GDM1 (cell line): ENCODE measurements at regions not wholly inside any gene's neighbourhood (a gene's known extent, or its start where the extent isn't known, plus 50 kb on each side); places are given as distances from the start of the nearest gene placed in this dataset.
"Not testable (repeated sequence)": the region's sequence is repeated elsewhere in the genome, so short reads cannot be mapped to it uniquely, and the experiment has no call there.

Source experiments
- DNase-seq: peaks from one replicate; lab custom pipeline; 2025; lab: John Stamatoyannopoulos, UW

DNA sequence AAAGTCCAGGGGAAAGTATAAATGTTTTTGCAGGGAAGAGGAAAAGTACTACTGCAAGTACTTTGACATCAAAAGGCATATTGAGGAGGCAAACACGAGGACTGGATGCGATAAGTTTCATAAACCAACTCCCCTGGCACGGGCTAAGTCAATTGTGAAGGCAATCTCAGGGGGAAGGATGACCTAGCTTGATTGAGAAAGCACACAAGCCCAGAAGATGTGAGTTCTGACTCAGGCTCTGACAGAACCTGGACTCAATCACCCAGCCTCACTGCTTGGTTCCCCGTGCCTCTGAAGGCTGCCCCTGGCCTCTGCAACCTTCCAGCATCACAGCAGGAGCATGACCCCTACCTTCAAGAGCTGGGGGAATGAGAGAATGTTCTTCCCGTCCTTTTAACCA is 93.2 kb upstream of the ZNF438 start:
- DNase-seq: no peak

DNA sequence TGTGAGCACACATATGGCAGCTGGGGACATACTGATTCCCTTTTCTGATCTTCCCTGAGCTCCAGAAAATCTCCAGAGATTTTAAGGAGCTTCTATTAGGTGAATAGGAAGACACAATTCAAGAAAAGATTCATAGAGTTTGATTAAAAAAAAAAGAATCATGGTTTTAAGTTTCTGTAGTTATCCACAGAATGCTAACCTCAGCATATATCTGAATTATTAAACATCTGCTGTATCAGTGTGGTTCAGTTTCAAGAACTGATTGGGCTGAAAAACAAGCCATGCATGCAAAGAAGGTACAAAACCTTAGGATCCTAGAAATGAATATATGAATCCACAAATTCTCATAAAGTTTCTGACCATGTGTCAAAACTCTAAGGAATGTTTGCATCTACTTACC is 94.1 kb upstream of the ZNF438 start:
- no peak for DNase-seq

DNA sequence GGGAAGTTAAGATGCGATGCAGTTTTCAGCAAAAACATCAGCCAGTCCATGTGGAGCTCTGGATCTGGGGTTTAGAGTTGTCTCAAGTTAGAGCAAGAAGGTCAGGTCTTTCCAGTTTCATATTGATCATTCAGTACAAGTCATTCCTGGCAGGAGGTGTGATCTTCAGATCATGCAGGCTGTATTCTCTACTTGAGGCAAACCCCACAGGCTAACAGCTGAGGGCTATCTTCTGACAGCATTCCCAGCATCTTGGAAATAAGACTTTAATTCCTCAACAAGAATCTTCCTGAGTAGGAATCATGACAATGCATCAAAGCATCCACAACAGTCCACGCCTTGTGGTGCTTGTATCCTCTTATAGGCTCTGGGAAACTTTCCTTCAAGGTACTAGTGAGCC is 94.9 kb upstream of the ZNF438 start:
- DNase-seq: no peak

DNA sequence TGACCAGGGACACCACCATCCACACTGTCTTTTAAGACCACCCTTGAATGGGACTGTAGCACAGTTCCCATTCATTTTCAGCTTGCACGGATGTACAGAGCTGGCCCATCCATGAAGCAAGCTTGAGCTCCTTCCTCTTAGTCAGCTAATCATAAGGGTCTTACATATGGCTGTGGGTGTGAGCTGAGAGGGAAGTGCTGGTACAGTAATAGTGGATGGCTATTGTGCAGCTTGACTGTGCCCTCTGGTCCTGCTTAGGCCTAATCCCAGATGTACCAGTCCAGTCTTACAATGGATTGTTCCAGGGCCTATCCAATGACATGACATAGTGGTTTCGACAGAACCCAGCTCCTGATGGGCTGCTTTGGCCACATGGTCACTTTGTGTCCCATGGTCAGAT is 96.9 kb upstream of the ZNF438 start:
- no peak for DNase-seq

- DNase-seq: no peak
Measured at GRCh38 chr10:31129271-31129670, 97.6 kb upstream of the ZNF438 start.

DNA sequence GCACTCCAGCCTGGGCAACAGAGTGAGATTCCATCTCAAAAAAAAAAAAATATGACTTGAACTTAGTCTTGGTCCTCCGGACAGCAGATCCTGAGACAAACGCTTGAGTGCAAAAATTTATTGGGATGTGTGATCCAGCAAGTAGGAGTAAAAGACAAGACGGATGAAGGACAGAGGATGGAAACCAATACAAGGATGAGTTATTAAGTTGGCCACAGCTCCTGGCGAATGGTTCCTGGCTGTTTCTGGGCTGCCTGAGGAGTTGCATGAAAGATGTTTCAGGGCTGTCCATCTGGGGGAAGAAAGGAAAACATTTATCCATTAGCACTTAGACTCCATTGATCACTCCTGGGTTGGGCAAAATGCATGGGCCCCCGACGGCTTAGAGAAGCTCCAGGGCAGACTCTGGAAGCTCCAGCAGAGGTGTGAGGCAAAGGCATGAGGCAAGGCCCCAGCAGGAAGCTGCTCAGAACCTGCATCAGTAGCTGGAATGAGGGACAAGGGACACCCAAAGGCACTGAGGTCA is 98.3 kb upstream of the ZNF438 start:
- DNase-seq: no peak

GRCh38 chr10:31130406-31130805 is 98.7 kb upstream of the ZNF438 start:
- no peak for DNase-seq

DNA sequence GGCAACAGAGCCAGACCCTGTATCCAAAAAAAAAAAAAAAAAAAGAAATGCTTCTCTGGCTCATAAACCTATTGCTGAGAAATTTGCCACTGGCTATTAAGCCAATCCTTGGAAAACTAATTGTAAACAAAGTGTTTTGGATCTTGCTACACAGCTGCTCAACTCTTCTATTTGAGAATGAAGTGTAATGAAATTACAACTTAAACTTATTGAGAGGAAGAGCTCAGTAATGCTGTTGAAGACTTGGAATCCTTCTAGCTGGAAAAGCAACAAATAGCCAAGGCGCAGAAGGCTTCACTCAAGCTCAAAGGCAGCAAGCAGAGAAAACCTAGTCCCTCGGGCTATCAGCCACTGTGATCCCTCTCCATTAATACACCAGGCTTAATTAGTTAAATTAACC is 99.6 kb upstream of the ZNF438 start:
- no peak for DNase-seq

GRCh38 chr10:31132681-31133244 is 101.1 kb upstream of the ZNF438 start:
- DNase-seq: no peak

DNA sequence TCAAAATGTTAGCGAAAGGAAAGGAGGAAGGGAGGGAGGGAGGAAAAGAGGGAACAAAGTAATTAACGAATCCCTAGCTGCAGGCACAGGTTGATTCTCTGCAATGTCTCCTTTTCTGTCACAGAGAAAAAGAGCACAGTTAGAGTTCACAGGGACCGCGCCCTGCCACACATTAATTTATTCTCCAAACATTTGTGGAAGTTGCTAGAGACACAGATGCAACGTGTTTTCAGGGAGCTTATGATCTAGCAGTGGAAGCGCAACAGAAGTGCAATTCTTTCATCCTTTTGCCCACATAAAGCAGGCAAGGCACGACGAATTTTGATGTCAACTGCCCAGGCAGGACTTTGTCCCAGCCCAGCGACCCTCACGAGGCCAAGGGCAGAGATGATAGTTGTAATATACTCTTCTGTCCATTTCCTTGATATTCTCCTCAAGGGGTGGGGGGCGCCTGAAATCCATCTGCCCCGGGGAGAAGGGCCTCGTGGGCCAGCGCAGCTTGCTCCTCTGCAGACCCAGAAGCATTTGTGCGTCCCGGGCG is 101.7 kb upstream of the ZNF438 start:
- DNase-seq: no peak

GRCh38 chr10:31133792-31134310 is 102.2 kb upstream of the ZNF438 start:
- DNase-seq: no peak

DNA sequence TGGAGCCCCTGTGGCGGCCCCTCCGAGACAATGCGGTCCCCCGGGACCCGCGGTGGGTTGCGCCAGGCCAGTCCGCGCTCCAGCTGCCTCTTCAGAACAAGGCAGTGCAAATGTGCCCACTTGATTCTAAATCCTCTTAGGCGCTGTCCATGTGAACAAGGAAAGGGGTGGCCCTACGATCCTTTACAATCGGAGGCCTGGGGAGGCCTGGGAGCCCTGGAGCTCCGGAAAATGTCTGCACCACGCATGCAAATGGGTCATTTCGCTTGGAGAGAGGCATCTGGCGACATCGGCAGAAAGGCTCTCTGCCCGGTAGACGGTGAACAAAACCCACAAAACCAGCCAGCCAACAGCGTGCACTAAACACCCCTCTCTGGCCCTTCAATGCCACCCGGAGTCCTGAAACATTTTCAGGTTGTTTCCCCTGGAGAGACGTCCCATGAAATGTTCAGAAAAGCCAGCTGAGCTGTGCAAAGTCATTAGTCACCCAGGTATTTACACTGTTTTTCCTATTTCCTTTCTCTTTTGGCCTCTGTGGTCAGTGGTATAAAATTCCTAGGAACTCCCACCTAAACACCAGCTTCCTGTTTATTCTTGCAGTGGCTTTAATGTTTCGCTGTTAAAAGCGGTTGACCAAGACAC is 102.8 kb upstream of the ZNF438 start:
- no peak for DNase-seq

GRCh38 chr10:31135171-31135570 is 103.5 kb upstream of the ZNF438 start:
- DNase-seq: no peak

GRCh38 chr10:31135791-31136190 is 104.1 kb upstream of the ZNF438 start:
- not testable (repeated sequence) for DNase-seq

DNA sequence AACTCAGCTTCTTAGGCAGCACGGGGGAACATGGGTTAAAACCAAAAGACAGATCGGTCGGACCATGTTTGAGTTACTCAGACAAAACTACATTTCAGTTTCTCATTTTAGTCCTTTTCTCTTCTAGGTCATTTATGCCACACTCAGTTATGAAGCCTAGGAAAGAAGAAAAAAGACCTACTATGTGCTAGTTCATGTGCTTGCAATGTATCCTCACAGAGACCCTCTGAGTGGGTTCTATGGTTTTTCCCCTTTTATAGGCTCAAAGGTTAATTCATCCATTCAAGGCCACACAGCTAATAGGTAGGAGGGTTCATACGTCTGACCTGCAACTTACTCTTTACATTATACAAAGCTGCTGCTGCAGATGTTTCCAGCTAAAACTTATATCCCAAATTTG is 104.7 kb upstream of the ZNF438 start:
- no peak for DNase-seq

- DNase-seq: peak; percentile 48
Measured at GRCh38 chr10:31136930-31137885, 105.5 kb upstream of the ZNF438 start.

DNA sequence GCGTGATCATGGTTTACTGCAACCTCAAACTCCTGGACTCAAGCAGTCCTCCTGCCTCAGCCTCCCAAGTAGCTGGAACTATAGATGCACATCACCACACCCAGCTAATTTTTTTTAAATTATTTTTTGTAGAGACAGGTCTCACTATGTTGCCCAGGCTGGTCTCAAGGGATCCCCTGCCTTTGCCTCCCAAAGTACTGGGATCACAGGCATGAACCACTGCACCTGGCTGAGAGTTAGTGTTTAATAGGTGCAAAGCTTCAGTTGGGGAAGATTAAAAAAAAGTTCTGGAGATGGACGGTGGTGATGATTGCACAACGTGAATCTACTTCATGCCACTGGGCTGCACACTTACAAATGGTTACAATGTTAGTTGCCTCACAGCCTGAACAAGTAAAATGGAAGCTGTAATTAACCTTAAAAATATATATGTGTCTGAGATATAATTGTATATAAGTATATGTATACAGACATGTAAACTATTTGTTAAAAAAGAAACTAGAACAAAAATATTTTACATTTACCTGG is 106.4 kb upstream of the ZNF438 start:
- no peak for DNase-seq

GRCh38 chr10:31139497-31139896 is 107.8 kb upstream of the ZNF438 start:
- no peak for DNase-seq

DNA sequence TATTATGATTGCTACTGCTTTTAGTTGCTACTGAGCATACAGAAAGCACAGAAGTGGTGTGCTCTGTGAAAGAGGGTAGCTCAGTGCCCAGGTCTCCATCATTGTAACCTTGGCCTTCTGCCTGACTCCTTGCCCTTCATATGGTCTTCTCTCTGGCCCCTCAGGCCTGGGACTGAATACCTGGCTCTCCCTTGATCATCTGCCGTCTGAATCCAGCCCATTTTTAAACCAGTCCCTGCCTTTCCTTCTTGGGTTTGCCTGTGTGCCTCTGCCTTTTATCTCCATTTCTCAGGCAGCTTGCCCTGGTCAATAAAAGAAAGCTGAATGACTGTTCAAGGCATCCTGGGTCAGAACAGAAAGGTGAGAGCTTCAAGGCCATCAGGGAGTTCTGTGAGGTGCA is 109.1 kb upstream of the ZNF438 start:
- DNase-seq: no peak

DNA sequence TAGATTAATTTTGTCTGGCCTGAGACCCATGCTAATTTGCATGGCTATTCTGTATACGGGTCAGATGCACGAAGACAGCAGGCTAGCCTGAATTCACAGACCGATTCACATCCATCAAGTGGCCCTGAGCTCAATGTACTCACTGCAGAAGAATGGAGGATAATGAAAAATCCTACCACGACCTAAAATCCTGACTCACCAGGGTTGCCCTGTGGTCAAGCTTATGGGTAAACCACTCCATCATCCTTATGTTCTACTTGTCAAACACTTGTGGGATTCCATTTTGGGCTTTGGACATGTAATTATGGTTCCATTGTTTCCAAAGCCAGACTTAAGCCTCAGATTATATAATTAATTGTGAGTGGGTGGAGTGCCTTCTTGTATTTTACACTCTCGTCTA is 110.4 kb upstream of the ZNF438 start:
- DNase-seq: no peak

GRCh38 chr10:31143331-31143935 is 111.8 kb upstream of the ZNF438 start:
- DNase-seq: no peak

GRCh38 chr10:31145986-31146385 is 114.3 kb upstream of the ZNF438 start:
- DNase-seq: no peak
